ENCODE measurements at regions not wholly inside any gene's neighbourhood (a gene's known extent, or its start where the extent isn't known, plus 50 kb on each side); places are given as distances from the start of the nearest gene placed in this dataset.

DNA sequence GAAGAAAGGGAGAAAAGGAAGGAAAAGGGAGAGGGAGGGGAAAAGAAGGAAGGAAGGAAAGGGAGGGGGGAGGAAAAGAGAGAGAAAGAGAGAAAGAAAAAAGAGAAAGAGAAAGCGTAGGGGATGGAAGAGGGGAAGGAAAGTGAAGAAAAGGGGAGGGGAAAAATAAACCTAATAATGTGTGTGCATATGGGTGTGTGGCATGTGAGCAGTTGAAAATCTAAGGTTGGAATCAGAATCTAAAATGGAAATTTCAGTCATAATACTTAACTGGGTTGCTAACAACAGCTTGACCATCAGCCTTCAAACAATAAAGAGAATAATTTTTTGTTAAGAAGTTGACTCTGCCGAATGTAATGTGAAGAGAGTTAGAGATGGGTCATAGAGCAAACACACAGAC is 407.9 kb upstream of the SLC14A2 start:
- no peak for TF ChIP-seq EZH2 (IDR thresholded peaks at IDR 0.05)
- no peak for TF ChIP-seq POLR2AphosphoS5 (IDR thresholded peaks at IDR 0.05; ENCODE audit: low read depth, low read length)
- TF ChIP-seq JUND (IDR thresholded peaks at IDR 0.05), result no peak
- TF ChIP-seq, protein P1, sequence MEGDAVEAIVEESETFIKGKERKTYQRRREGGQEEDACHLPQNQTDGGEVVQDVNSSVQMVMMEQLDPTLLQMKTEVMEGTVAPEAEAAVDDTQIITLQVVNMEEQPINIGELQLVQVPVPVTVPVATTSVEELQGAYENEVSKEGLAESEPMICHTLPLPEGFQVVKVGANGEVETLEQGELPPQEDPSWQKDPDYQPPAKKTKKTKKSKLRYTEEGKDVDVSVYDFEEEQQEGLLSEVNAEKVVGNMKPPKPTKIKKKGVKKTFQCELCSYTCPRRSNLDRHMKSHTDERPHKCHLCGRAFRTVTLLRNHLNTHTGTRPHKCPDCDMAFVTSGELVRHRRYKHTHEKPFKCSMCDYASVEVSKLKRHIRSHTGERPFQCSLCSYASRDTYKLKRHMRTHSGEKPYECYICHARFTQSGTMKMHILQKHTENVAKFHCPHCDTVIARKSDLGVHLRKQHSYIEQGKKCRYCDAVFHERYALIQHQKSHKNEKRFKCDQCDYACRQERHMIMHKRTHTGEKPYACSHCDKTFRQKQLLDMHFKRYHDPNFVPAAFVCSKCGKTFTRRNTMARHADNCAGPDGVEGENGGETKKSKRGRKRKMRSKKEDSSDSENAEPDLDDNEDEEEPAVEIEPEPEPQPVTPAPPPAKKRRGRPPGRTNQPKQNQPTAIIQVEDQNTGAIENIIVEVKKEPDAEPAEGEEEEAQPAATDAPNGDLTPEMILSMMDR (IDR thresholded peaks at IDR 0.05 in 2 of 3, conservative IDR thresholded peaks at IDR 0.05 in 1 of 3; ENCODE audit: borderline replicate concordance in 1 of 3, insufficient read depth in 1 of 3, low read depth in 2 of 3, low read length in 2 of 3), result no peak
